WTC11 (cell line): ENCODE measurements at regions not wholly inside any gene's neighbourhood (a gene's known extent, or its start where the extent isn't known, plus 50 kb on each side); places are given as distances from the start of the nearest gene placed in this dataset.

Experiments
- ATF2 ChIP-seq: sonication (generic); formaldehyde crosslinking; IDR thresholded peaks from 2 replicates; pipeline ENCODE4 v1.8.1; 2022; ENCODE audit warnings: low read depth, missing genetic modification reagents, borderline replicate concordance
- CBFB ChIP-seq: sonication (generic); formaldehyde crosslinking; IDR thresholded peaks from 2 replicates; pipeline ENCODE4 v1.8.1; 2022; ENCODE audit warnings: mild to moderate bottlenecking, low read depth, missing genetic modification reagents
- CTCF ChIP-seq: fragments of 200-600 bp; IDR thresholded peaks from 2 replicates; pipeline ENCODE4 v1.8.0; 2022; ENCODE audit warnings: antibody characterized with exemption
- ETV6 ChIP-seq: sonication (generic); formaldehyde crosslinking; IDR thresholded peaks from 2 replicates; pipeline ENCODE4 v1.8.1; 2022; ENCODE audit warnings: mild to moderate bottlenecking, missing genetic modification reagents
- MAX ChIP-seq: sonication (generic); formaldehyde crosslinking; IDR thresholded peaks from 2 replicates; pipeline ENCODE4 v1.8.0; 2022; ENCODE audit warnings: mild to moderate bottlenecking, missing genetic modification reagents
- NFYB ChIP-seq: sonication (generic); formaldehyde crosslinking; conservative IDR thresholded peaks from 2 replicates; pipeline ENCODE4 v1.8.0; 2022; ENCODE audit warnings: low read depth, missing genetic modification reagents
- SMAD3 ChIP-seq: sonication (generic); formaldehyde crosslinking; IDR thresholded peaks from 2 replicates; pipeline ENCODE4 v1.8.0; 2022; ENCODE audit warnings: missing genetic modification reagents, mild to moderate bottlenecking, borderline replicate concordance
- SOX15 ChIP-seq: fragments of 250-450 bp; sonication (Bioruptor Pico); IDR thresholded peaks from 2 replicates; pipeline ENCODE4 v1.9.0; 2021; ENCODE audit warnings: mild to moderate bottlenecking
- ZNF232 ChIP-seq: sonication (generic); formaldehyde crosslinking; IDR thresholded peaks from 2 replicates; pipeline ENCODE4 v1.8.0; 2022; ENCODE audit warnings: mild to moderate bottlenecking, missing genetic modification reagents
- ZNF281 ChIP-seq: sonication (generic); formaldehyde crosslinking; IDR thresholded peaks from 2 replicates; pipeline ENCODE4 v1.8.0; 2023; ENCODE audit warnings: mild to moderate bottlenecking, missing genetic modification reagents

GRCh38 chr13:111943229-111943795 is 123.6 kb upstream of the SOX1 start:
- TF ChIP-seq CTCF (no peak), ZNF232 (no peak), SOX15 (CRISPR knock-in tag) (no peak), NFYB (CRISPR knock-in tag) (no peak), CBFB (CRISPR knock-in tag) (no peak), ATF2 (CRISPR knock-in tag) (no peak), SMAD3 (CRISPR knock-in tag) (no peak), MAX (CRISPR knock-in tag) (no peak), ZNF281 (CRISPR knock-in tag) (no peak), ETV6 (CRISPR knock-in tag) (no peak)
